Mesendoderm (in vitro differentiated cells): ENCODE measurements at regions not wholly inside any gene's neighbourhood (a gene's known extent, or its start where the extent isn't known, plus 50 kb on each side); places are given as distances from the start of the nearest gene placed in this dataset.

Experiments
- DNase-seq: peaks from one replicate; pipeline ENCODE4 v3.0.0; 2013
- H2AK5ac ChIP-seq: 2 replicates; pipeline ENCODE4 v1.6.1; 2013; ENCODE audit warnings: low read length, inconsistent platforms
- H2BK120ac ChIP-seq: 2 replicates; pipeline ENCODE4 v1.6.1; 2013; ENCODE audit warnings: low read depth, mild to moderate bottlenecking, low read length, moderate library complexity, mixed read lengths
- H2BK15ac ChIP-seq: replicated peaks from 2 replicates; pipeline ENCODE4 v1.6.1; 2013; ENCODE audit warnings: low read depth, mild to moderate bottlenecking, moderate library complexity
- H2BK5ac ChIP-seq: 2 replicates; pipeline ENCODE4 v1.6.1; 2013; ENCODE audit warnings: low read length, inconsistent platforms
- H3K18ac ChIP-seq: 2 replicates; pipeline ENCODE4 v1.6.1; 2013; ENCODE audit warnings: mild to moderate bottlenecking, low read length, mixed read lengths
- H3K23ac ChIP-seq: one replicate; pipeline ENCODE4 v1.6.1; 2013; ENCODE audit warnings: low read length
- H3K27ac ChIP-seq: 2 replicates; pipeline ENCODE4 v1.5.1; 2013; ENCODE audit warnings: low read depth, mild to moderate bottlenecking, inconsistent platforms, low read length, moderate library complexity
- H3K27me3 ChIP-seq: 2 replicates; pipeline ENCODE4 v1.6.1; 2013; ENCODE audit warnings: low read length, control low read depth, mild to moderate bottlenecking, inconsistent platforms; ENCODE audit not compliant: insufficient read depth, poor library complexity
- H3K36me3 ChIP-seq: 2 replicates; pipeline ENCODE4 v1.6.1; 2013; ENCODE audit warnings: low read length, inconsistent platforms; ENCODE audit not compliant: control insufficient read depth, insufficient read depth
- H3K4ac ChIP-seq: one replicate; pipeline ENCODE4 v1.6.1; 2013; ENCODE audit warnings: low read depth, mild to moderate bottlenecking, low read length, moderate library complexity
- H3K4me1 ChIP-seq: 2 replicates; pipeline ENCODE4 v1.6.1; 2013; ENCODE audit warnings: low read depth, low read length, inconsistent platforms; ENCODE audit not compliant: control insufficient read depth
- H3K4me2 ChIP-seq: 2 replicates; pipeline ENCODE4 v1.6.1; 2013; ENCODE audit warnings: low read length
- H3K4me3 ChIP-seq: 2 replicates; pipeline ENCODE4 v1.5.1; 2013; ENCODE audit warnings: mild to moderate bottlenecking, low read length
- H3K56ac ChIP-seq: one replicate; pipeline ENCODE4 v1.6.1; 2013; ENCODE audit warnings: low read length
- H3K79me1 ChIP-seq: 2 replicates; pipeline ENCODE4 v1.6.1; 2013; ENCODE audit warnings: low read length, inconsistent platforms
- H3K79me2 ChIP-seq: 2 replicates; pipeline ENCODE4 v1.6.1; 2013; ENCODE audit warnings: mild to moderate bottlenecking, low read length; ENCODE audit not compliant: control insufficient read depth, insufficient read depth
- H3K9ac ChIP-seq: 2 replicates; pipeline ENCODE4 v1.6.1; 2013; ENCODE audit warnings: low read length, inconsistent platforms
- H4K5ac ChIP-seq: one replicate; pipeline ENCODE4 v1.6.1; 2013; ENCODE audit warnings: low read length
- H4K8ac ChIP-seq: one replicate; pipeline ENCODE4 v1.6.1; 2013; ENCODE audit warnings: low read depth, mild to moderate bottlenecking, control low read depth, low read length, moderate library complexity
- WGBS: extraction: QIAGEN DNeasy Blood & Tissue Kit; methylation state at CpG from one replicate; pipeline ENCODE4 v1.1.7; 2013; ENCODE audit warnings: low lambda C conversion rate, missing lambda C conversion rate; ENCODE audit not compliant: insufficient coverage; ENCODE audit errors: extremely low coverage; 5-methylcytosine and 5-hydroxymethylcytosine counted together

- Histone ChIP-seq H2BK120ac (no peak overlapping the region), H2BK5ac (no peak overlapping the region), H3K56ac (no peak overlapping the region), H3K79me2 (no peaks in the 10 kb centered on the region), H3K4me2 (no peak overlapping the region), H3K4me3 (no peak overlapping the region), H4K8ac (no peak overlapping the region), H3K9ac (no peak overlapping the region), H2AK5ac (no peak overlapping the region), H3K4ac (no peak overlapping the region), H3K27me3 (no peaks in the 10 kb centered on the region), H4K5ac (no peak overlapping the region), H2BK15ac (no peak overlapping the region), H3K23ac (no peak overlapping the region), H3K27ac (no peak overlapping the region), H3K4me1 (no peaks in the 10 kb centered on the region), H3K36me3 (no peaks in the 10 kb centered on the region), H3K79me1 (no peaks in the 10 kb centered on the region), H3K18ac (no peak overlapping the region)
- DNase-seq, result no peak
- WGBS, result no CpG with 5 or more reads among the region's 3 CpGs
Measured at GRCh38 chr9:28407351-28407750, 834.1 kb upstream of the C9orf72 start.

DNA sequence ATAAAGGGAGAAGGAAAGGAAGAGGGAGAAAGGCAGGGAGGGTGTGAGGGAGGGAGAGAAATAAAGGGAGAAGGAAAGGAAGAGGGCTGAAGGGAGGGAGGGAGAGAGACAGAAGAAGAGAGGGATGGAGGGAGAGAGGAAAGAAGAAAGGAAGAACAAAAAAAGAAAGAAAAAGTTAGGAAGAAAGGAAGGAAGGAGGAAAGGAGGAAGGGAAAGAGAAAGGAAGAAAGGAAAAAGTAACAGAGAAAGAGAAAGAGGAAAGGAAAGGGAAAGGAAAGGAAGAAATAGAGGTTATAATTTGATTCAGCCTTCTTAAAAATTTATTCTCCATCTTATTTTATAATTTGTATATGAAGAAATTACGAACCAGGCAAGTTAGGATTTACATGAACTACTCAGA is 836.6 kb upstream of the C9orf72 start:
- no CpG with 5 or more reads among the region's 1 CpG for WGBS
- Histone ChIP-seq H2BK120ac (no peak overlapping the region), H3K36me3 (no peaks in the 10 kb centered on the region), H3K27ac (no peak overlapping the region), H2AK5ac (no peak overlapping the region), H3K9ac (no peak overlapping the region), H3K4ac (no peak overlapping the region), H3K4me3 (no peak overlapping the region), H3K79me2 (no peaks in the 10 kb centered on the region), H3K27me3 (no peaks in the 10 kb centered on the region), H2BK5ac (no peak overlapping the region), H3K56ac (no peak overlapping the region), H3K4me2 (no peak overlapping the region), H3K18ac (no peak overlapping the region), H3K23ac (no peak overlapping the region), H3K79me1 (no peaks in the 10 kb centered on the region), H4K8ac (no peak overlapping the region), H2BK15ac (no peak overlapping the region), H4K5ac (no peak overlapping the region), H3K4me1 (no peaks in the 10 kb centered on the region)
- DNase-seq, result no peak

DNA sequence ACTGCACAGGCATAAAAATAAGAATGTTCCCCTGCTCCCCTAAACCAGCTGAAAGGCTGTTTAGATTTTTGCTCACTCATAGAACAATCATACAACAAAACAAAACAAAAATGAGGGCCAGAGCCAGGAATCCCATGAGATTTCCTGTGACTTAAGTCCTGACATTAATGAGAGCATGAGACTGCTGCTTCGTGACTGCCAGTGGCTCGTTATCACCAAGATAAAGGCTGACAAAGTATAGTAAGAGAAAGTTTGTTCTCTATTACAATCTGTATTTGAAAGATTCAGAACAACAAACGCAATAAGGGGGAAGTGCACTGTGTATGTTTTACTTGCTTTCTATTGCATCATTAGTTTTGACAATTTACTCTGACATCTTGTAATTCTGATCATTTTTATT is 837.1 kb upstream of the C9orf72 start:
- Histone ChIP-seq H2BK15ac (no peak overlapping the region), H3K9ac (no peak overlapping the region), H3K36me3 (no peaks in the 10 kb centered on the region), H3K4me2 (no peak overlapping the region), H2BK120ac (no peak overlapping the region), H4K8ac (no peak overlapping the region), H3K79me1 (no peaks in the 10 kb centered on the region), H3K23ac (no peak overlapping the region), H2BK5ac (no peak overlapping the region), H3K4me3 (no peak overlapping the region), H3K79me2 (no peaks in the 10 kb centered on the region), H4K5ac (no peak overlapping the region), H3K18ac (no peak overlapping the region), H3K4ac (no peak overlapping the region), H3K27me3 (no peaks in the 10 kb centered on the region), H3K56ac (no peak overlapping the region), H2AK5ac (no peak overlapping the region), H3K4me1 (no peaks in the 10 kb centered on the region), H3K27ac (no peak overlapping the region)
- peak; percentile 10 for DNase-seq
- no CpG with 5 or more reads among the region's 3 CpGs for WGBS

GRCh38 chr9:28413471-28413870 is 840.2 kb upstream of the C9orf72 start:
- Histone ChIP-seq H3K4ac (no peak overlapping the region), H3K9ac (no peak overlapping the region), H3K56ac (no peak overlapping the region), H2BK5ac (no peak overlapping the region), H3K4me2 (no peak overlapping the region), H3K27ac (no peak overlapping the region), H3K4me3 (no peak overlapping the region), H2BK15ac (no peak overlapping the region), H3K79me1 (no peaks in the 10 kb centered on the region), H3K79me2 (no peaks in the 10 kb centered on the region), H3K36me3 (no peaks in the 10 kb centered on the region), H3K4me1 (no peaks in the 10 kb centered on the region), H4K5ac (no peak overlapping the region), H2AK5ac (no peak overlapping the region), H3K23ac (no peak overlapping the region), H4K8ac (no peak overlapping the region), H3K18ac (no peak overlapping the region), H3K27me3 (no peaks in the 10 kb centered on the region), H2BK120ac (no peak overlapping the region)
- no CpG with 5 or more reads among the region's 1 CpG for WGBS
- no peak for DNase-seq

GRCh38 chr9:28423255-28423654 is 850.0 kb upstream of the C9orf72 start:
- no peak overlapping the region for H3K27ac ChIP-seq
- H2BK15ac ChIP-seq, result no peak overlapping the region
- no peak overlapping the region for H2AK5ac ChIP-seq

GRCh38 chr9:28435456-28435855 is 862.2 kb upstream of the C9orf72 start:
- no peak overlapping the region for H3K23ac ChIP-seq
- H3K79me2 ChIP-seq, result no peaks in the 10 kb centered on the region
- H2BK5ac ChIP-seq, result no peak overlapping the region
- no peak overlapping the region for H3K18ac ChIP-seq
- H4K8ac ChIP-seq, result no peak overlapping the region
- peak; percentile 2 for DNase-seq
- no peaks in the 10 kb centered on the region for H3K27me3 ChIP-seq
- H2BK15ac ChIP-seq, result no peak overlapping the region
- H4K5ac ChIP-seq, result no peak overlapping the region
- no peak overlapping the region for H3K27ac ChIP-seq
- H3K4ac ChIP-seq, result no peak overlapping the region
- no peaks in the 10 kb centered on the region for H3K79me1 ChIP-seq
- no peak overlapping the region for H3K56ac ChIP-seq
- no peaks in the 10 kb centered on the region for H3K36me3 ChIP-seq
- no peak overlapping the region for H2BK120ac ChIP-seq
- H2AK5ac ChIP-seq, result no peak overlapping the region
- H3K4me3 ChIP-seq, result no peak overlapping the region
- H3K9ac ChIP-seq, result no peak overlapping the region
- no peak overlapping the region for H3K4me2 ChIP-seq
- no CpG with 5 or more reads among the region's 1 CpG for WGBS
- no peaks in the 10 kb centered on the region for H3K4me1 ChIP-seq

More at GRCh38 chr9:28423255-28423654, 850.0 kb upstream of the C9orf72 start:
- no peak overlapping the region for H3K23ac ChIP-seq
- H3K27me3 ChIP-seq, result no peaks in the 10 kb centered on the region
- H4K8ac ChIP-seq, result no peak overlapping the region
- H3K36me3 ChIP-seq, result no peaks in the 10 kb centered on the region
- no peaks in the 10 kb centered on the region for H3K79me1 ChIP-seq
- H4K5ac ChIP-seq, result no peak overlapping the region
- H3K4me3 ChIP-seq, result no peak overlapping the region
- no peak overlapping the region for H2BK5ac ChIP-seq
- H3K56ac ChIP-seq, result no peak overlapping the region
- no peak overlapping the region for H3K4ac ChIP-seq
- H3K4me2 ChIP-seq, result no peak overlapping the region
- H3K4me1 ChIP-seq, result no peaks in the 10 kb centered on the region
- H3K79me2 ChIP-seq, result no peaks in the 10 kb centered on the region
- DNase-seq, result no peak
- no peak overlapping the region for H3K9ac ChIP-seq
- no peak overlapping the region for H2BK120ac ChIP-seq
- no peak overlapping the region for H3K18ac ChIP-seq
- WGBS, result no CpG with 5 or more reads among the region's 1 CpG
